GM12878 (cell line): ENCODE measurements at regions not wholly inside any gene's neighbourhood (a gene's known extent, or its start where the extent isn't known, plus 50 kb on each side); places are given as distances from the start of the nearest gene placed in this dataset.

Source experiments
- ATAC-seq: fragments of 200-7000 bp; cut with Tn5 transposase; 3 replicates; pipeline ENCODE4 v1.9.1; 2020; ENCODE audit warnings: mild to moderate bottlenecking, moderate library complexity
- BruUV-seq: library from RNA; stranded (reverse); fragments of 400-500 nt; replicated peaks from 2 replicates; lab custom pipeline; 2021; lab: Mats Ljungman, UMichigan
- CTCF ChIA-PET: fragments of 300-600 bp; sonication (Branson Sonifier 250); formaldehyde crosslinking; extraction: SDS; loops from one replicate; lab custom pipeline; 2021; ENCODE audit warnings: inconsistent platforms; lab: Yijun Ruan, JAX
- POLR2A ChIA-PET: fragments of 350-600 bp; formaldehyde crosslinking; extraction: SDS; loops from one replicate; lab custom pipeline; 2021; ENCODE audit warnings: inconsistent platforms; lab: Charles Lee
- RAD21 ChIA-PET: fragments of 300-600 bp; sonication (Branson Sonifier 250); formaldehyde crosslinking; loops from one replicate; lab custom pipeline; 2023; ENCODE audit warnings: antibody characterized with exemption; ENCODE audit not compliant: unreplicated experiment; lab: Charles Lee
- SMC1A ChIA-PET: fragments of 300-600 bp; sonication (Branson Sonifier 250); formaldehyde crosslinking; loops from one replicate; lab custom pipeline; 2023; ENCODE audit not compliant: unreplicated experiment, uncharacterized antibody; lab: Charles Lee
- DNase-seq: peaks from one replicate; pipeline ENCODE4 v3.0.0-alpha.2; 2011; ENCODE audit warnings: low read depth, low spot score
- FAIRE-seq: peaks from 3 replicates; lab custom pipeline; 2011; peaks lifted over from hg19 to GRCh38; lab: Jason Lieb, UNC
- H2AFZ ChIP-seq: 2 replicates; pipeline ENCODE4 v1.6.0; 2011; ENCODE audit warnings: low read depth, low read length, control low read depth; ENCODE audit not compliant: control insufficient read depth
- H3K27ac ChIP-seq: 2 replicates; pipeline ENCODE4 v1.5.1; 2011; ENCODE audit warnings: control low read depth; ENCODE audit not compliant: control insufficient read depth, insufficient read depth
- H3K27me3 ChIP-seq, 2 experiments: replicated peaks in 1 of 2; 2 replicates each; pipeline versions ENCODE4 v1.6.0 to v1.6.1; 2011; ENCODE audit warnings: low read length in 1 of 2; ENCODE audit not compliant: control insufficient read depth in 2 of 2, insufficient read depth in 2 of 2
- H3K36me3 ChIP-seq, 2 experiments: 2 replicates each; pipeline ENCODE4 v1.5.1; 2011; ENCODE audit warnings: low read length in 1 of 2; ENCODE audit not compliant: control insufficient read depth in 2 of 2, insufficient read depth in 2 of 2
- H3K4me1 ChIP-seq: 2 replicates; pipeline ENCODE4 v1.6.1; 2011; ENCODE audit warnings: mild to moderate bottlenecking, low read length, moderate library complexity, mixed read lengths; ENCODE audit not compliant: control insufficient read depth, insufficient read depth
- H3K4me2 ChIP-seq: 2 replicates; pipeline ENCODE4 v1.6.0; 2011; ENCODE audit warnings: control low read depth; ENCODE audit not compliant: control insufficient read depth, insufficient read depth
- H3K4me3 ChIP-seq: fragments of 200-600 bp; sonication (generic); 2 replicates; pipeline ENCODE4 v1.5.1; 2016
- H3K79me2 ChIP-seq: 2 replicates; pipeline ENCODE4 v1.6.0; 2011; ENCODE audit warnings: low read length; ENCODE audit not compliant: control insufficient read depth, insufficient read depth
- H3K9ac ChIP-seq: 2 replicates; pipeline ENCODE4 v1.8.0; 2011; ENCODE audit warnings: low read length, control low read depth, mixed read lengths; ENCODE audit not compliant: control insufficient read depth, insufficient read depth
- H3K9me3 ChIP-seq: replicated peaks from 3 replicates; pipeline ENCODE4 v1.5.1; 2011; ENCODE audit warnings: mild to moderate bottlenecking, low read length; ENCODE audit not compliant: control insufficient read depth, insufficient read depth
- H4K20me1 ChIP-seq: 2 replicates; pipeline ENCODE4 v1.6.0; 2011; ENCODE audit not compliant: control insufficient read depth, insufficient read depth
- BACH1 ChIP-seq: fragments of 450-650 bp; IDR thresholded peaks from 2 replicates; pipeline ENCODE4 v1.6.1; 2017; ENCODE audit warnings: mild to moderate bottlenecking, borderline replicate concordance
- BCL11A ChIP-seq: IDR thresholded peaks from 2 replicates; pipeline ENCODE4 v1.6.1; 2011; ENCODE audit warnings: low read depth, low read length
- CHD4 ChIP-seq: fragments of 200-600 bp; sonication (generic); IDR thresholded peaks from 2 replicates; pipeline ENCODE4 v1.6.1; 2016; ENCODE audit warnings: mild to moderate bottlenecking
- ETV6 ChIP-seq, 2 experiments: fragments of 450-650 bp in 1 of 2; IDR thresholded peaks in 1 of 2; conservative IDR thresholded peaks in 1 of 2; 2 replicates each; pipeline ENCODE4 v1.6.1; 2014; ENCODE audit warnings: antibody characterized with exemption in 1 of 2, borderline replicate concordance in 1 of 2, low read depth in 1 of 2, mild to moderate bottlenecking in 1 of 2, moderate library complexity in 1 of 2
- IRF4 ChIP-seq: IDR thresholded peaks from 2 replicates; pipeline ENCODE4 v1.6.1; 2011; ENCODE audit warnings: low read depth, low read length
- NFYA ChIP-seq: IDR thresholded peaks from 2 replicates; pipeline ENCODE4 v1.6.1; 2011; ENCODE audit warnings: low read depth, mild to moderate bottlenecking, low read length, improper control_type of control experiment, borderline replicate concordance
- YBX1 ChIP-seq: fragments of 450-650 bp; IDR thresholded peaks from 2 replicates; pipeline ENCODE4 v1.6.1; 2016; ENCODE audit warnings: antibody characterized with exemption
- ZNF217 ChIP-seq: fragments of 450-650 bp; IDR thresholded peaks from 2 replicates; pipeline ENCODE4 v1.6.1; 2017; ENCODE audit warnings: antibody characterized with exemption, mild to moderate bottlenecking
- ZNF384 ChIP-seq: IDR thresholded peaks from 2 replicates; pipeline ENCODE4 v1.6.1; 2012; ENCODE audit warnings: low read depth, mild to moderate bottlenecking, low read length, improper control_type of control experiment, borderline replicate concordance
- WGBS: methylation state at CpG from one replicate; pipeline ENCODE4 v1.1.6; 2016; ENCODE audit warnings: low lambda C conversion rate; ENCODE audit not compliant: insufficient replicate concordance, insufficient coverage; ENCODE audit errors: missing lambda C conversion rate; 5-methylcytosine and 5-hydroxymethylcytosine counted together
- in situ Hi-C: fragments of 300-500 bp; cut with MboI; formaldehyde crosslinking; loops from 9 replicates; pipeline ENCODE4 v1.14.3; 2018; ENCODE audit warnings: mixed read lengths
- intact Hi-C: fragments of 100-400 bp; cut with micrococcal nuclease; formaldehyde crosslinking; loops from one replicate; pipeline ENCODE4 v1.14.2; 2022; ENCODE audit not compliant: unreplicated experiment
- TF ChIP-seq, protein P1 (sequence below): fragments of 450-650 bp; IDR thresholded peaks from 2 replicates; pipeline ENCODE4 v1.6.1; 2016; ENCODE audit warnings: mild to moderate bottlenecking, moderate library complexity, borderline replicate concordance
- TF ChIP-seq, protein P2 (sequence below): fragments of 450-650 bp; IDR thresholded peaks from 2 replicates; pipeline ENCODE4 v1.6.1; 2017; ENCODE audit warnings: mild to moderate bottlenecking, moderate library complexity

DNA sequence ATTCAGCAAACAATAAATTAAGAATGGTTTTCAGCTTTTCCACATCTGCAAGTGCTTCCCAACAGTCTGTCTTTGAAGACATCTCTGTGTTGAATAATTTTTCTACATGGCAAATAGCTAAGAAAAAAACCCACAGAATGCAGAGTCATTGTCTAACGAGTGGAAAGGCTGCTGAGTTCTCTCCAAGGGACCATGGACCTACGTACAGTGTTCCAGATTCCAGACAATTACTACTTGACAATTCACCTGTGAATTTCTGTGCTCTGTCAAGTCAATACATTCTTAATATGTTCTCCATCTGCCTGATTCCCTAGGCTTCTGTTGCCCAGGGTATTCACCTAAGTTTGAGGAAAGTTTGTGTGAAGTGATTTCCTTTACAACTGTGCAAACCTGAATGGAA lies 83.8 kb upstream of the CA10 start (continued):
- TF ChIP-seq NFYA (no peak), CHD4 (no peak), ZNF384 (no peak)
- TF ChIP-seq, protein P1, sequence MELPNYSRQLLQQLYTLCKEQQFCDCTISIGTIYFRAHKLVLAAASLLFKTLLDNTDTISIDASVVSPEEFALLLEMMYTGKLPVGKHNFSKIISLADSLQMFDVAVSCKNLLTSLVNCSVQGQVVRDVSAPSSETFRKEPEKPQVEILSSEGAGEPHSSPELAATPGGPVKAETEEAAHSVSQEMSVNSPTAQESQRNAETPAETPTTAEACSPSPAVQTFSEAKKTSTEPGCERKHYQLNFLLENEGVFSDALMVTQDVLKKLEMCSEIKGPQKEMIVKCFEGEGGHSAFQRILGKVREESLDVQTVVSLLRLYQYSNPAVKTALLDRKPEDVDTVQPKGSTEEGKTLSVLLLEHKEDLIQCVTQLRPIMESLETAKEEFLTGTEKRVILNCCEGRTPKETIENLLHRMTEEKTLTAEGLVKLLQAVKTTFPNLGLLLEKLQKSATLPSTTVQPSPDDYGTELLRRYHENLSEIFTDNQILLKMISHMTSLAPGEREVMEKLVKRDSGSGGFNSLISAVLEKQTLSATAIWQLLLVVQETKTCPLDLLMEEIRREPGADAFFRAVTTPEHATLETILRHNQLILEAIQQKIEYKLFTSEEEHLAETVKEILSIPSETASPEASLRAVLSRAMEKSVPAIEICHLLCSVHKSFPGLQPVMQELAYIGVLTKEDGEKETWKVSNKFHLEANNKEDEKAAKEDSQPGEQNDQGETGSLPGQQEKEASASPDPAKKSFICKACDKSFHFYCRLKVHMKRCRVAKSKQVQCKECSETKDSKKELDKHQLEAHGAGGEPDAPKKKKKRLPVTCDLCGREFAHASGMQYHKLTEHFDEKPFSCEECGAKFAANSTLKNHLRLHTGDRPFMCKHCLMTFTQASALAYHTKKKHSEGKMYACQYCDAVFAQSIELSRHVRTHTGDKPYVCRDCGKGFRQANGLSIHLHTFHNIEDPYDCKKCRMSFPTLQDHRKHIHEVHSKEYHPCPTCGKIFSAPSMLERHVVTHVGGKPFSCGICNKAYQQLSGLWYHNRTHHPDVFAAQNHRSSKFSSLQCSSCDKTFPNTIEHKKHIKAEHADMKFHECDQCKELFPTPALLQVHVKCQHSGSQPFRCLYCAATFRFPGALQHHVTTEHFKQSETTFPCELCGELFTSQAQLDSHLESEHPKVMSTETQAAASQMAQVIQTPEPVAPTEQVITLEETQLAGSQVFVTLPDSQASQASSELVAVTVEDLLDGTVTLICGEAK, result no peak

DNA sequence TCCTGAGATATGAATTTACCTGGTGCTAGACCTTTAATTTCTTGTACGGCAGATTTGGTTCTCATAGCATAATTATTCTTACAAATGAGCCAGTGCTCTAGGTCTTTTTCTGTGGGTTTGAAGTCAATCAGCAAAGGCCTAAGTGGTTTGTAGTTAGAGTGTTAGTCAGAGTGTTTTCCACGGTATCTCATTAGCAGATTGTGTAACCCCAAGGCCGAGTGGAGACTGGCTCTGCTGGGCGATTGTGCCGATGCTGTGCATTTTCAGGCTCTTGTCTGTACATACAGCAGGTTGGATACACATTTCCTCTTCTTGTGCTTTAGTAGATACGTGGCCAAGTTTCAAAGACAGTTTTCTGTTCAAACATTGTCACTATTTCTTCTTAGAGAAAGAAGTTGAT lies 78.6 kb upstream of the CA10 start:
- BruUV-seq, result no TSS peak
- Histone ChIP-seq H3K27me3 (no peaks in the 10 kb centered on the region), H3K4me2 (no peak overlapping the region), H3K4me3 (no peak overlapping the region), H4K20me1 (no peaks in the 10 kb centered on the region), H3K79me2 (no peaks in the 10 kb centered on the region), H2AFZ (no peak overlapping the region), H3K27ac (no peak overlapping the region), H3K4me1 (no peaks in the 10 kb centered on the region), H3K9me3 (no peaks in the 10 kb centered on the region), H3K9ac (no peak overlapping the region), H3K36me3 (no peaks in the 10 kb centered on the region)
- TF ChIP-seq, protein P2, sequence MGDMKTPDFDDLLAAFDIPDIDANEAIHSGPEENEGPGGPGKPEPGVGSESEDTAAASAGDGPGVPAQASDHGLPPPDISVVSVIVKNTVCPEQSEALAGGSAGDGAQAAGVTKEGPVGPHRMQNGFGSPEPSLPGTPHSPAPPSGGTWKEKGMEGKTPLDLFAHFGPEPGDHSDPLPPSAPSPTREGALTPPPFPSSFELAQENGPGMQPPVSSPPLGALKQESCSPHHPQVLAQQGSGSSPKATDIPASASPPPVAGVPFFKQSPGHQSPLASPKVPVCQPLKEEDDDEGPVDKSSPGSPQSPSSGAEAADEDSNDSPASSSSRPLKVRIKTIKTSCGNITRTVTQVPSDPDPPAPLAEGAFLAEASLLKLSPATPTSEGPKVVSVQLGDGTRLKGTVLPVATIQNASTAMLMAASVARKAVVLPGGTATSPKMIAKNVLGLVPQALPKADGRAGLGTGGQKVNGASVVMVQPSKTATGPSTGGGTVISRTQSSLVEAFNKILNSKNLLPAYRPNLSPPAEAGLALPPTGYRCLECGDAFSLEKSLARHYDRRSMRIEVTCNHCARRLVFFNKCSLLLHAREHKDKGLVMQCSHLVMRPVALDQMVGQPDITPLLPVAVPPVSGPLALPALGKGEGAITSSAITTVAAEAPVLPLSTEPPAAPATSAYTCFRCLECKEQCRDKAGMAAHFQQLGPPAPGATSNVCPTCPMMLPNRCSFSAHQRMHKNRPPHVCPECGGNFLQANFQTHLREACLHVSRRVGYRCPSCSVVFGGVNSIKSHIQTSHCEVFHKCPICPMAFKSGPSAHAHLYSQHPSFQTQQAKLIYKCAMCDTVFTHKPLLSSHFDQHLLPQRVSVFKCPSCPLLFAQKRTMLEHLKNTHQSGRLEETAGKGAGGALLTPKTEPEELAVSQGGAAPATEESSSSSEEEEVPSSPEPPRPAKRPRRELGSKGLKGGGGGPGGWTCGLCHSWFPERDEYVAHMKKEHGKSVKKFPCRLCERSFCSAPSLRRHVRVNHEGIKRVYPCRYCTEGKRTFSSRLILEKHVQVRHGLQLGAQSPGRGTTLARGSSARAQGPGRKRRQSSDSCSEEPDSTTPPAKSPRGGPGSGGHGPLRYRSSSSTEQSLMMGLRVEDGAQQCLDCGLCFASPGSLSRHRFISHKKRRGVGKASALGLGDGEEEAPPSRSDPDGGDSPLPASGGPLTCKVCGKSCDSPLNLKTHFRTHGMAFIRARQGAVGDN, result no peak
- no peak for TF ChIP-seq YBX1
- no peak for TF ChIP-seq BACH1
- TF ChIP-seq ZNF217, result no peak
- TF ChIP-seq BCL11A, result no peak
- no peak for TF ChIP-seq ETV6 (conservative IDR thresholded peaks at IDR 0.05 in 1 of 2, IDR thresholded peaks at IDR 0.05 in 1 of 2; ENCODE audit: borderline replicate concordance in 1 of 2, low read depth in 1 of 2)
- TF ChIP-seq IRF4, result no peak
- intact Hi-C loops (no loop called here), in situ Hi-C loops (loop anchor here (5.0 kb wide), 1 partner anchor 50 kb away; no protein-coding TSS in a partner anchor)
- no peak for ATAC-seq
- SMC1A ChIA-PET, result no interaction called here
- CTCF ChIA-PET, result no interaction called here
- no peak for FAIRE-seq
- POLR2A ChIA-PET, result no interaction called here
- no peak for DNase-seq
- RAD21 ChIA-PET, result no interaction called here
- WGBS, result 20% methylated on average over 6 of the region's 6 CpGs
